LNCAP (cell line): ENCODE measurements at regions not wholly inside any gene's neighbourhood (a gene's known extent, or its start where the extent isn't known, plus 50 kb on each side); places are given as distances from the start of the nearest gene placed in this dataset.

Experiments
- TF ChIP-seq, protein P1 (sequence below): fragments of 450-650 bp; IDR thresholded peaks from 2 replicates; pipeline ENCODE4 v1.5.1; 2017; ENCODE audit warnings: mild to moderate bottlenecking

DNA sequence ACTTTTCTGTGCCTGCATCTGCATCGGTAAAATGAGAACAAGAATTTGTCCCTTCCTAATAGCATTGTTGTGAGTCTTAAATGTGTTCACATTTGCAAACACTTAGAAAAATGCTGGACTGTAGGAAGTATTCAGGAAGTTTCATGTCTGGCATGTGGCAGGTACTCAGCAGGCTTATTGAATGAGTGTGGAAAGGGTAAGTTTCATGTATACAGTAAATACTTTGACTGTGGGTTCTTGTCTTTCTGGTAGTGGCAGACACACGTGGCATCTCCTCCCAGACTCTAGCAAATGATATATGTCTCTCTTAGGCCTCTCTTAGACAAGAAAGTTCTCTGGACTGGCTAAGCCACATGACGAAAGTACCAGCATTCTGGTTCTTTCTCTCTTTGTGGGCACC is 179.2 kb downstream of the C11orf91 start:
- TF ChIP-seq, protein P1, sequence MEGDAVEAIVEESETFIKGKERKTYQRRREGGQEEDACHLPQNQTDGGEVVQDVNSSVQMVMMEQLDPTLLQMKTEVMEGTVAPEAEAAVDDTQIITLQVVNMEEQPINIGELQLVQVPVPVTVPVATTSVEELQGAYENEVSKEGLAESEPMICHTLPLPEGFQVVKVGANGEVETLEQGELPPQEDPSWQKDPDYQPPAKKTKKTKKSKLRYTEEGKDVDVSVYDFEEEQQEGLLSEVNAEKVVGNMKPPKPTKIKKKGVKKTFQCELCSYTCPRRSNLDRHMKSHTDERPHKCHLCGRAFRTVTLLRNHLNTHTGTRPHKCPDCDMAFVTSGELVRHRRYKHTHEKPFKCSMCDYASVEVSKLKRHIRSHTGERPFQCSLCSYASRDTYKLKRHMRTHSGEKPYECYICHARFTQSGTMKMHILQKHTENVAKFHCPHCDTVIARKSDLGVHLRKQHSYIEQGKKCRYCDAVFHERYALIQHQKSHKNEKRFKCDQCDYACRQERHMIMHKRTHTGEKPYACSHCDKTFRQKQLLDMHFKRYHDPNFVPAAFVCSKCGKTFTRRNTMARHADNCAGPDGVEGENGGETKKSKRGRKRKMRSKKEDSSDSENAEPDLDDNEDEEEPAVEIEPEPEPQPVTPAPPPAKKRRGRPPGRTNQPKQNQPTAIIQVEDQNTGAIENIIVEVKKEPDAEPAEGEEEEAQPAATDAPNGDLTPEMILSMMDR: no peak

DNA sequence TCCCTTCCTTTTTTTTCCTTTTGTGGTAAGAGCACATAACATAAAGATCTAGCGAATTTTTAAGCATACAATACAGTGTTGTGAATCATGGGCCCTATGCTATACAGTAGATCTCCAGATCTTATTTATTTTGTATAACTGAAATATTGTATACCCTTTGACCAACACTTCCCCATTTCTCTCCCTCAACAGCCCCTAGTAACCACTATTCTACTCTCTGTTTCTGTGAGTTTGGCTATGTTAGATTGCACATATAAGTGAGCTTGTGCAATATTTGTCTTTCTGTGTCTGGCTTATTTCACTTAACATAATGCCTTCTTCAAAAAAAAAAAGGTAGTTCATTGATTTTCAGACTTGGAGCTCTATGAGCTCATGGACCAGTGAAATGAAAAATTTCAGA is 180.5 kb downstream of the C11orf91 start:
- TF ChIP-seq, protein P1: no peak

DNA sequence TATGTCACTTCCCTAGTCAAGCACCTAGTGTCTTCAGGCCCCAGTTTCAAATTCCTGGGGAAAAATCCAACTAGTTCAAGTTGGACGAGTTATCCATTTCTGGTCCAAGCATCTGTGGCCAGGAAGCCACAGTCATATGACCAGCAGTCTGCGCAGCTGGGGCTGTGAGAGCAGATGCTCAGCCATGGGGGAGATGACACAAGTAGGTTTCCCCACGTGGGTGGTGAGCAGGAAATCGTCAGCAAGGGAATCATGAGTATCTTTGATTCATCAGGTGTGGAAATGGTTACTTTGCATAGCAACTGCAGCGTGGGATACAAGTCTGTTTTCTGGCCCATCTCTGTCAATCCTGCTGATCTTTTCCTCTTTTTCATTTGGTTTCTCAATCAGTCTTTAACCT is 185.3 kb downstream of the C11orf91 start:
- TF ChIP-seq, protein P1: no peak

DNA sequence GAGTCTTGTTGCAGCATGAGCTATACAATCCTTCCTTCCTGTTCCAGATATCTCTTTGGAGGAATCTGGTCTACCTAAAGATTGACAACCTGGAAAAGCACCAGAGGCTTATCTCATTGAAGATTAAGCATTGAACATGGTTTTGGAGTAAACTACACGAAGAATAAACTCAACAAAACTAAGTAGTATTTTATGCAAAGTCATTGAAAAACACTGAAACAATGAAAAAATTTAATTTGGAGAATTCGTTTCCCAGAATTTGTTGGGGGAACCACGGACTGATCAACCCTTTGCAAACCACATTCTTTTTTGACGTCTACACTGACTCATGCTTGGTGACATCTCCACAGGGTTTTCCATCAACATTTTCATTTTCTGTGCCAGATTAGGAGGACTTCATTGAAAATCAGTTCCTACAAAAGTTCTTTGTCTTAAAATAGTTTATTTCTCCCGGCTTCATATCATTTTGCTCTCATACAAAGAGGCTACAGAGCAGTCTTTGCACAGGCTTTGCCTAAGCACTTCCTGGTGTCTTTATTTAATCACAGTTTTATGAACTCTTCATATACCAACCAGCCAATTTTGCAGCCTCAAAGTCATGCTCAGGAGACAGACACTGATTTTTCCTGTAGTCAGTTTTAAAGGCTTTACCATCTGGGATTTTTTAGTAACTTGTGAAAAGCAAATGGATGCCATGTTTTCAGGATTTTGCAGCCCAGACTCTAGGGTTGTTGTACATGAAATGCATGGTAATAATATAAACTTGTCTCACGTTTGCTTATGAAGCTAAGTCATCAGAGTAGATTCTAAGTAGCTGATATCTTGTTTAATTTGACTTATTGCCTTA is 186.3 kb downstream of the C11orf91 start:
- TF ChIP-seq, protein P1: no peak

- TF ChIP-seq, protein P1: no peak
Observed at GRCh38 chr11:33509632-33510031, 191.0 kb downstream of the C11orf91 start.

- TF ChIP-seq, protein P1: no peak
Observed at GRCh38 chr11:33507967-33508366, 192.7 kb downstream of the C11orf91 start.

DNA sequence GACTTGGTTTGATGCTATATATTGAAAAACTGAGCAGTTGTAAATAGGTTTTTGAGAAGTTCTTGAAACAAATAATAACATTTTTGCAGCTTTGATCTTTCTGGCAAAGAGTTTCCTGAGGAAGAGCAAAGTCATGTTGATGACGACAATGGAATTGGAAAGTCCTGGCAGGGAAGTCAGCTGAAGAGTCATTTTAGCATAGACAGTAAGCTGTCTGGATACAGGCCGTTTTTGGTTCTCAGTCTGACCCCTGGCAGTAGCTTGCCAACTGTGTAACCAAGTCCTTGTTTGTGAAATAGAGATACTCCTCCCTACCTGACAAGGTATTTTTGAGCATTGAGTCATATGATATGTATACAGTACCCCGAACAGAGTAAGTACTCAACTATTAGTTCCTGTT is 193.3 kb downstream of the C11orf91 start:
- TF ChIP-seq, protein P1: no peak
